Neural crest cell (in vitro differentiated cells): ENCODE measurements at regions not wholly inside any gene's neighbourhood (a gene's known extent, or its start where the extent isn't known, plus 50 kb on each side); places are given as distances from the start of the nearest gene placed in this dataset.

ENCODE experiments used
- DNase-seq: peaks from one replicate; pipeline ENCODE4 v3.0.0; 2021; ENCODE audit warnings: low read depth, mixed read lengths, low spot score
- H3K27ac Mint-ChIP-seq: one replicate; pipeline ENCODE4 v1.8.0; 2021; ENCODE audit warnings: mild to moderate bottlenecking, mixed read lengths; ENCODE audit not compliant: unreplicated experiment
- H3K27me3 Mint-ChIP-seq: 2 replicates; pipeline ENCODE4 v1.8.0; 2021; ENCODE audit warnings: low read depth, mild to moderate bottlenecking, mixed read lengths
- H3K36me3 Mint-ChIP-seq: 2 replicates; pipeline ENCODE4 v1.8.0; 2021; ENCODE audit warnings: low read depth, mild to moderate bottlenecking, mixed read lengths
- H3K4me1 Mint-ChIP-seq: 2 replicates; pipeline ENCODE4 v1.8.0; 2021; ENCODE audit warnings: mixed read lengths
- H3K4me3 Mint-ChIP-seq: one replicate; pipeline ENCODE4 v1.8.0; 2021; ENCODE audit warnings: mild to moderate bottlenecking, mixed read lengths
- H3K9me3 Mint-ChIP-seq: 2 replicates; pipeline ENCODE4 v1.8.0; 2021; ENCODE audit warnings: mixed read lengths
- TF ChIP-seq, protein P1 (sequence below): fragments of 200-600 bp; sonication (generic); conservative IDR thresholded peaks from 2 replicates; pipeline ENCODE4 v1.5.0; 2021; ENCODE audit warnings: antibody characterized with exemption, mild to moderate bottlenecking

DNA sequence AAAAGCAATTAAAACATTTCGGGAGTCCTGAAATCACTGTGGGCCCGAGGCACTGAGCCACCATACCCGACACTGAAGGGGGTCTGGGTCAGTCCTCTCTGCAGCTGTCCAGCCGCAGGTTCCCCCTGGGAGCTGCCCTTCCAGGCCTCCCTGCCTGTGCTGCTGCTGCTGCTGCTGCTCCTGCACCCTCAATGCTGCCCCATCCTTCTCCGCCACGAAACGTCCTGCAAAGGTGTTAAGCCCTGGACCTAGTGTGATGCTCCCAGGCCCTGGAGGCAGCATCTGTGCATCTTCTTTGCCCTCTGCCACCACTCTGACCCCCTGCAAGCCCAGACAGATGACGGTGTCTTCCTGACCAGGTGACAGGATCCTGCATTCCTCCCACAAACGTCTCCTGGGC lies 513.3 kb downstream of the NPHP4 start:
- H3K4me1 Mint-ChIP-seq: peaks cover 41% of the 10 kb centered on the region
- peaks cover 11% of the 10 kb centered on the region for H3K27me3 Mint-ChIP-seq
- H3K36me3 Mint-ChIP-seq: no peaks in the 10 kb centered on the region
- TF ChIP-seq, protein P1, sequence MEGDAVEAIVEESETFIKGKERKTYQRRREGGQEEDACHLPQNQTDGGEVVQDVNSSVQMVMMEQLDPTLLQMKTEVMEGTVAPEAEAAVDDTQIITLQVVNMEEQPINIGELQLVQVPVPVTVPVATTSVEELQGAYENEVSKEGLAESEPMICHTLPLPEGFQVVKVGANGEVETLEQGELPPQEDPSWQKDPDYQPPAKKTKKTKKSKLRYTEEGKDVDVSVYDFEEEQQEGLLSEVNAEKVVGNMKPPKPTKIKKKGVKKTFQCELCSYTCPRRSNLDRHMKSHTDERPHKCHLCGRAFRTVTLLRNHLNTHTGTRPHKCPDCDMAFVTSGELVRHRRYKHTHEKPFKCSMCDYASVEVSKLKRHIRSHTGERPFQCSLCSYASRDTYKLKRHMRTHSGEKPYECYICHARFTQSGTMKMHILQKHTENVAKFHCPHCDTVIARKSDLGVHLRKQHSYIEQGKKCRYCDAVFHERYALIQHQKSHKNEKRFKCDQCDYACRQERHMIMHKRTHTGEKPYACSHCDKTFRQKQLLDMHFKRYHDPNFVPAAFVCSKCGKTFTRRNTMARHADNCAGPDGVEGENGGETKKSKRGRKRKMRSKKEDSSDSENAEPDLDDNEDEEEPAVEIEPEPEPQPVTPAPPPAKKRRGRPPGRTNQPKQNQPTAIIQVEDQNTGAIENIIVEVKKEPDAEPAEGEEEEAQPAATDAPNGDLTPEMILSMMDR: no peak
- H3K27ac Mint-ChIP-seq: no peak overlapping the region
- H3K9me3 Mint-ChIP-seq: no peaks in the 10 kb centered on the region
- DNase-seq: no peak
- H3K4me3 Mint-ChIP-seq: no peak overlapping the region

DNA sequence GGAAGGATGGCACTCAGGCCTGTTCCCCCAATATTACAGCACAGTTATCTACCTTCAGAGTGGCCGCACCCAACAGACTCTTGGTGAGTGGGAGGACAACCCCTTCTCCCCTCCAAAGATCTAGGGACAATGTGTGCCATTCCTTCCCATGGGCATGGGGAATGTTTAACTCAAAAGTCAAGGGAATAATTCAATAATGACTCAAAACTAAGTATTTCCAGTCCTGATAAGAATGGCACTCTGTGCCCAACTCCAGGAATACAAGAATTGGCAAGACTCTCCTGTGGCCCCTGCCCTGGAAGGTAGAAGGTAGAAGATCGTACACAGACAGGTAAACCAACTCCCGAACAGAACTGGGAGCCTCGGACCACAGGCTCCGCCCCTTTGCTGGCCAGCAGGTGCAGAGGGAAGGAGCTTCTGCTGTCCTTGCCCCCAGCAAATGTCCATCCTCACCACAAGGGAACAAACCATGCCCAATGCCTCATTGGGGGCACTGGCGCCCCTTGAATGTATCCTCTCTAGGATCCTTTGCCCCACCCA lies 514.0 kb downstream of the NPHP4 start:
- peaks cover 44% of the 10 kb centered on the region for H3K4me1 Mint-ChIP-seq
- TF ChIP-seq, protein P1: no peak
- H3K27me3 Mint-ChIP-seq: peaks cover 11% of the 10 kb centered on the region
- no peak overlapping the region for H3K4me3 Mint-ChIP-seq
- peak overlapping the region; percentile 64 for H3K27ac Mint-ChIP-seq
- DNase-seq: no peak
- no peaks in the 10 kb centered on the region for H3K9me3 Mint-ChIP-seq
- no peaks in the 10 kb centered on the region for H3K36me3 Mint-ChIP-seq

DNA sequence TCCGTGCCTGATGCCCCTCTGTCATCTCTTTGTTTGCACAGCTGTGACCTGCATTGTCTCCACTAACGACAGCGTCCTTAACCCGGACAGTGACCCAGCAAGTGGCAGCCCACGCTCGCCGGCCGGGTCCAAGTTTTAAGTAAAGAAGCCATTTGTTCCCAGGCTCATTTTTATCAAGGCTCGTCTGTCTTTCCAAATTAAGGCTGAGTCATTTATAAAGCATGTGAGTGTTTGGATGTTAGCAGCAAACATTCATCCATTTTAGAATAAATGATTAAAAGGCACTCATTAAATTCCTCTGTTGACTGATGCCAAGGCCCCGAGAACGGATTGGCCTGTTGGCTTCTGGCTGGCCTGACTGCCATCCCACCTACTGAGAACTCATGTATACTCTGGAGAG lies 514.5 kb downstream of the NPHP4 start:
- H3K36me3 Mint-ChIP-seq: no peaks in the 10 kb centered on the region
- TF ChIP-seq, protein P1: no peak
- H3K4me1 Mint-ChIP-seq: peaks cover 44% of the 10 kb centered on the region
- no peaks in the 10 kb centered on the region for H3K9me3 Mint-ChIP-seq
- DNase-seq: no peak
- no peak overlapping the region for H3K4me3 Mint-ChIP-seq
- peaks cover 7% of the 10 kb centered on the region for H3K27me3 Mint-ChIP-seq
- no peak overlapping the region for H3K27ac Mint-ChIP-seq

DNA sequence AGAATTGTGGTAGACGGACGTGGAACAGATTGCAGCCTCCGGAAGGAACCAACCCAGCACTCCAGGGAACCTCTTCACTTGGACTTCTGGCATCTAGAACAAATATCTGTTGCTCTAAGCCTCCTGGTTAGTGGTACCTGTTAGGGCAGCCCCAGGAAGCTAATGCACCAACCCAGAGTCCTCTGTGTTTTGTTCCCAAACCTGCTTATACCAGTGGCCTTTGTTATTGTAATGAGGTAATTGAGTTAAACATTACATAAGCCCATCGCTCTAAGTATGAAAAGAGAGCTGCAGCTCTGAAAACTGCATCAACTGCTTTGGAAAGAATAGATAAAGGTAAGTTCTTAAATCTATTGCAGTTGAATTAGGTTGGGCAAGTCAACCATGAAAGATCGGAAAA lies 516.7 kb downstream of the NPHP4 start:
- no peaks in the 10 kb centered on the region for H3K27me3 Mint-ChIP-seq
- peaks cover 43% of the 10 kb centered on the region for H3K4me1 Mint-ChIP-seq
- no peaks in the 10 kb centered on the region for H3K36me3 Mint-ChIP-seq
- TF ChIP-seq, protein P1: no peak
- no peak overlapping the region for H3K4me3 Mint-ChIP-seq
- DNase-seq: no peak
- no peaks in the 10 kb centered on the region for H3K9me3 Mint-ChIP-seq
- no peak overlapping the region for H3K27ac Mint-ChIP-seq

DNA sequence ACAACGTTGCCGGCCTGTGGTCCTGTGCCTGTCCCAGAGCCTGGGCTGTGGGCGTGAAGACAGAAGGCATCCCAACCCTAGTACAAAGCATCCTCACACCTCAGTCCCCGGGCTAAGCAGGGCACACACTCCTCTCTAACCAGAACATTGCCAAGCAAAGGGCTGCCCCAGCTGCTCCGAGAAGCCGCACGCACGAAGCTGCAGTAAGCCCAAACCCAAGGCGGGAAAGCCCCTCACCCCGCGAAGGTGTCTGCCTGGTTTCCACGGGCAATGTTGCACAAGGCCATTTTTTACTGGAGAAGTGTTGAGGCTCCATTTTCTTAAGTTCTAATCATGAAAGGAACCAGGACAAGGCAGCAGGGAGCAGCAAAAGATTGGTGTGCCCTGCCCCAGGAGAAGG lies 519.0 kb downstream of the NPHP4 start:
- H3K36me3 Mint-ChIP-seq: no peaks in the 10 kb centered on the region
- H3K4me3 Mint-ChIP-seq: no peak overlapping the region
- H3K27ac Mint-ChIP-seq: no peak overlapping the region
- H3K27me3 Mint-ChIP-seq: no peaks in the 10 kb centered on the region
- TF ChIP-seq, protein P1: no peak
- no peak for DNase-seq
- peaks cover 2% of the 10 kb centered on the region for H3K9me3 Mint-ChIP-seq
- peaks cover 33% of the 10 kb centered on the region for H3K4me1 Mint-ChIP-seq

DNA sequence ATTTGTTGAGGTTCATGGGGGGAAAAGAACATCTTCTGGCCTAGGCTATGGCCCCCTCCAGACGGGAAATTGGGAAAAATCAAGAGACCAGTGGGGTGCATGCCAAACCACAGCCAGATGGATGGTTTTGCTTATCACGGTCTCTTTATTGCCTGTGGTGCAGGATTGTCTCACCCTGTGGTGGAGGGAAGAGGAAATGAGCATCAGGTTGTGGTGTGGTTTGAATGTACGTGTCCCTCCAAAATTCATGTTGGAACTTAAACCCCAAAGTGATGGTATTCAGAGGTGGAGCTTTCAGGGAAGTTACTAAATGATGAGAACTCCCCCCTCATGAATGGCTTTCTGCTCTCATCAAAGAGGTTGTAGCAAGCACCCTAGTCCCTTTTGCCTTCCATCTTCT lies 525.7 kb downstream of the NPHP4 start:
- H3K9me3 Mint-ChIP-seq: peaks cover 10% of the 10 kb centered on the region
- TF ChIP-seq, protein P1: no peak
- H3K4me3 Mint-ChIP-seq: no peak overlapping the region
- no peaks in the 10 kb centered on the region for H3K36me3 Mint-ChIP-seq
- H3K27me3 Mint-ChIP-seq: no peaks in the 10 kb centered on the region
- no peak for DNase-seq
- no peaks in the 10 kb centered on the region for H3K4me1 Mint-ChIP-seq
- no peak overlapping the region for H3K27ac Mint-ChIP-seq
